Kidney epithelial cell (primary cell): ENCODE measurements at regions not wholly inside any gene's neighbourhood (a gene's known extent, or its start where the extent isn't known, plus 50 kb on each side); places are given as distances from the start of the nearest gene placed in this dataset.

Source experiments
- DNase-seq: peaks from one replicate; pipeline ENCODE4 v3.0.0-alpha.2; 2010; ENCODE audit warnings: low read depth
- H3K27me3 ChIP-seq: 2 replicates; pipeline ENCODE4 v1.6.0; 2011; ENCODE audit warnings: low read length; ENCODE audit not compliant: control insufficient read depth, insufficient read depth
- H3K36me3 ChIP-seq: 2 replicates; pipeline ENCODE4 v1.5.1; 2011; ENCODE audit warnings: low read length; ENCODE audit not compliant: control insufficient read depth, insufficient read depth
- H3K4me3 ChIP-seq: 2 replicates; pipeline ENCODE4 v1.5.1; 2011; ENCODE audit warnings: low read depth, mild to moderate bottlenecking, control low read depth, low read length
- TF ChIP-seq, protein P1 (sequence below): IDR thresholded peaks from 2 replicates; pipeline ENCODE4 v1.5.1; 2011; ENCODE audit warnings: mild to moderate bottlenecking, moderate library complexity, low read length, control low read depth, inconsistent platforms; ENCODE audit not compliant: insufficient read depth, poor library complexity, severe bottlenecking

DNA sequence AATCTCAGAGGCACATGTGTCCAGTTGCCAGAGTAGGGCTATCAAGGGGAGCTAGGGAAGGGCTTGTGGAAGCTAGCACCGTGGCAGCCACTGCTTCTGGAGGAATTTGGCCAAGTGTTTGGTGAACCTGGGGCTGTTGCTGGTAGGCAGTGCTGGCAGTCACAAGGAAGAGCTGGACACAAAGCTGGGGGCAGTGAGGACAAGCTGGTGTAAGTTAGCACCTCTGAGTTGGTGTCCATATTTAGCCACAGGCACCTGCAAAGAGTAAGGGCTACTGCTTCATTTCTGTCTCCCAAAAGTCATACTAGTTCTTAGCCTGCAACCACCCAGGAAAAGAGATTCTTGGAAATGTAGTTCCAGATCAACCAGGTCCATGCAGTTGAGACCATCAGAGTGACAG is 359.4 kb downstream of the CSNK1G3 start:
- Histone ChIP-seq H3K27me3 (no peaks in the 10 kb centered on the region), H3K4me3 (no peak overlapping the region), H3K36me3 (no peaks in the 10 kb centered on the region)
- TF ChIP-seq, protein P1, sequence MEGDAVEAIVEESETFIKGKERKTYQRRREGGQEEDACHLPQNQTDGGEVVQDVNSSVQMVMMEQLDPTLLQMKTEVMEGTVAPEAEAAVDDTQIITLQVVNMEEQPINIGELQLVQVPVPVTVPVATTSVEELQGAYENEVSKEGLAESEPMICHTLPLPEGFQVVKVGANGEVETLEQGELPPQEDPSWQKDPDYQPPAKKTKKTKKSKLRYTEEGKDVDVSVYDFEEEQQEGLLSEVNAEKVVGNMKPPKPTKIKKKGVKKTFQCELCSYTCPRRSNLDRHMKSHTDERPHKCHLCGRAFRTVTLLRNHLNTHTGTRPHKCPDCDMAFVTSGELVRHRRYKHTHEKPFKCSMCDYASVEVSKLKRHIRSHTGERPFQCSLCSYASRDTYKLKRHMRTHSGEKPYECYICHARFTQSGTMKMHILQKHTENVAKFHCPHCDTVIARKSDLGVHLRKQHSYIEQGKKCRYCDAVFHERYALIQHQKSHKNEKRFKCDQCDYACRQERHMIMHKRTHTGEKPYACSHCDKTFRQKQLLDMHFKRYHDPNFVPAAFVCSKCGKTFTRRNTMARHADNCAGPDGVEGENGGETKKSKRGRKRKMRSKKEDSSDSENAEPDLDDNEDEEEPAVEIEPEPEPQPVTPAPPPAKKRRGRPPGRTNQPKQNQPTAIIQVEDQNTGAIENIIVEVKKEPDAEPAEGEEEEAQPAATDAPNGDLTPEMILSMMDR, result no peak
- no peak for DNase-seq

DNA sequence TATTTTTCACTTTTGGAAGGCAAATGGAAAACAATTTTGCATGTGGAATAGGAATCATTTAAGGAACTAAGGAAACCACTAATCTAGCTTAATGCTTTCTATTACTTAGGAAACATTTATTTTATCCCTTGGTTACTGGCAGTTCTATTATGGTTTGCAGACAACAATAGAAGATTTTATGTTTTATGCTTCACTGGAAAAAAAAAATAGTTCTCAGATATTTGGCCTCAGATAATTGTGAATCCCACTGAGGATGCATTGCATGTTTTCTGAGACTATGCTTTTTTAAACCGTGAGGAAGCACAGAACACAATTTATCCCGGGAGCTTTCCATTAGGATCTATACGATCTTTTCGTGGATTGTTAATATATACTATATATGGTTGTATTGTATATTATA is 356.9 kb downstream of the CSNK1G3 start:
- DNase-seq, result no peak

DNA sequence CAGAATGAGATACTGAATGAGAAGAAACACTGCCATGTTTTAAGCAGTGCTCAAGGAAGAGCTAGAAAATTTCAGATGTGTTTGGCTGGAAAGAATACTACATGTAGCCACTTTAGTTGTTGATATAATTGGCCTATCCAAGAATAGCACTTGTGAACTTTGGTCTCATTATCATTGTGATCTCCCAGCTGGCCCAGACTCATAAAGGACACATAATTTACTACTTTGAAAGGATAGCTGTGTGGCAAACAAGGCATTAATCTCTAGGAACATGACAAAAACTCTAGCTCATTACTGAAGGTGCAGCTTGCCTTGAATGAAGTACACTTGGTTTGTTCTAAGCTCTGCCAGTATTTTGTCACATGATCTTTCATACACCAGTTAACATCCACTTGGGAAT is 356.3 kb downstream of the CSNK1G3 start:
- Histone ChIP-seq H3K4me3 (no peak overlapping the region), H3K36me3 (no peaks in the 10 kb centered on the region), H3K27me3 (no peaks in the 10 kb centered on the region)
- DNase-seq, result no peak
- TF ChIP-seq, protein P1, result no peak

More for the DNA sequence above, 356.9 kb downstream of the CSNK1G3 start:
- Histone ChIP-seq H3K4me3 (no peak overlapping the region), H3K27me3 (no peaks in the 10 kb centered on the region), H3K36me3 (no peaks in the 10 kb centered on the region)
- TF ChIP-seq, protein P1, result no peak

DNA sequence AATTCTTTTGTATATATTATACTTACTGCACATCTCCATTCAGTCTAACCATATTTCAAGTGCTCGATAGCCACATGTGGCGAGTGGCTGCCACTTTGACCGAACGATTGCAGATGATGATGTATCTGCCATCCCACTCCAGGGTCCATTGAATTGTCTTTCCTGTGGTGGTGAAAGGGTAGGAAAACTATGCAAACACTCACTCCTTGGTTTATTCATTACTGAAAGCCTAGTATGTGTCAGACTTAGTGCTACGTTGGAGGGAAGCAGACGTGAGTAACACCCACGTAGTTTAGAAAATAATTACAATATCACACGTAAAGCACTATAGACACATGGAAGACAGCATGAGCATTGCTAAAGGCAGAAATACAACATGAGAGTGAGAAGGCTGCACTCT is 353.7 kb downstream of the CSNK1G3 start:
- no peaks in the 10 kb centered on the region for H3K36me3 ChIP-seq
- peak; percentile 81 for DNase-seq
- TF ChIP-seq, protein P1, result no peak
- no peak overlapping the region for H3K4me3 ChIP-seq
- no peaks in the 10 kb centered on the region for H3K27me3 ChIP-seq

DNA sequence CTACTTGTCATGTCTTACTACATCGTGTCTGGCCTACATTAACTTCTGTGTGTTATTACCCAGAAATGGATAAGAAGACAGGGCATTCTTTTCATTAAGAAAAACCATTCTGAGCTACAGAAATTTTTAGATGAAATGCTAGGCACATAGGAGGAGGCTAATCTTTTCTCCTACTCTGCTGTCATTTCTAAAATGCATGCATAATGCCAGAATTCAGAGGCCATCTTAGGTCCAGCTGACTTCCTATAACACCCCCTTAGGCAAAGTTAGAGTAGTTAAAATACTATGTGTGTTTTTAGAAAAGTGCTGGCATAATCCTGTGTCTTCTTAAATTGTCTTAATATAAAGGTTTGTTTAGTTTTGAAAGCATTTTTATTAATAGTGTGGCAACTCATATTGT is 352.6 kb downstream of the CSNK1G3 start:
- no peak overlapping the region for H3K4me3 ChIP-seq
- no peaks in the 10 kb centered on the region for H3K27me3 ChIP-seq
- DNase-seq, result no peak
- H3K36me3 ChIP-seq, result no peaks in the 10 kb centered on the region
- TF ChIP-seq, protein P1, result no peak

DNA sequence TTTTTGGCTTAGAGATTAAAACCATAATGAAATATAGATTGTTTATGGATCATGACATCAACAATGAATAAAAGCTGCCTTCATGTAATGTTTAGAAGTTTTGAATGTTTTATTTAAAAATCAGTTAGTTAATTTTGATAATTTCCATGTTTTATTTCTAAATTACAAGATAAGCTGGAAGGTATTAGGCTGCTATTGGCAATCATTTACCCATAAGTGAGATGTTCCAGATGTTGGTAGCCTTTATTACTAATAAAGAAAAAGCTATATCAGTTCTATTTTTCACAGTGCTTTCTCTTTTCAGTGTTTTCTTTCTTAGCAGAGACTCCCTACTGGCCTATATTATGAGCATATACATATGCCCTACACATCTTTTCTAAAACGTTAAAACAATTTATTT is 347.0 kb downstream of the CSNK1G3 start:
- no peak for DNase-seq
- Histone ChIP-seq H3K36me3 (no peaks in the 10 kb centered on the region), H3K4me3 (no peak overlapping the region), H3K27me3 (no peaks in the 10 kb centered on the region)
- TF ChIP-seq, protein P1, result no peak
